ENCODE measurements at regions not wholly inside any gene's neighbourhood (a gene's known extent, or its start where the extent isn't known, plus 50 kb on each side); places are given as distances from the start of the nearest gene placed in this dataset.

DNA sequence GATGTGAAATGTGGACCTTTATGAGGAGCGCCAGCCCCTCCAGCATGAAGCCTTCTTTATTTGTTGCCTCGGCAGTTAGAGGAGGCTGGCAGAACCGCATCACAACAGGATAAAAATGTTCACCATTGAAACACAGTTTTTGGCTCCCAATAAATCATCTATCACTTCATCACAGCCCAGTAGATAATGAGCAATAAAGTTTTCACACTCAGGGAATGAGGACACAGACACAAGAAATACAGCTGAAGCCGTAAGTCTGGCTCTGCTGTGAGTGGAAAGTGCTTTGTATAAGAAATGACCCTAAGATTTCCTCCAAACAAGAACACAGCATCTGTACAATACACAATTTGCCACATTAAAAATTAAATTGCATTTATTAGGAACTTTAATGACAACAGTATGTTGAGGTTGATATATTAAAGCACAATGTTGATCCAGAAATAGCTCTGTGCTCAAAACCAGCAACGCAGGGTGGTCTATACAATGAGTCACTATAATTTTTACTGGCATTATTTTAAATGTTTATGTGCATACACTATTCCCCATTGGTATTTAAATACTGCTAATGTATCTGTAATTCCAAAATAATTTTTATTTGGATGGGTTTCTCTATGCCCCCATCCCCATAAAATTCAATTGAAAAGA lies 301.8 kb upstream of the MGMT start:
- TF ChIP-seq, protein P1, sequence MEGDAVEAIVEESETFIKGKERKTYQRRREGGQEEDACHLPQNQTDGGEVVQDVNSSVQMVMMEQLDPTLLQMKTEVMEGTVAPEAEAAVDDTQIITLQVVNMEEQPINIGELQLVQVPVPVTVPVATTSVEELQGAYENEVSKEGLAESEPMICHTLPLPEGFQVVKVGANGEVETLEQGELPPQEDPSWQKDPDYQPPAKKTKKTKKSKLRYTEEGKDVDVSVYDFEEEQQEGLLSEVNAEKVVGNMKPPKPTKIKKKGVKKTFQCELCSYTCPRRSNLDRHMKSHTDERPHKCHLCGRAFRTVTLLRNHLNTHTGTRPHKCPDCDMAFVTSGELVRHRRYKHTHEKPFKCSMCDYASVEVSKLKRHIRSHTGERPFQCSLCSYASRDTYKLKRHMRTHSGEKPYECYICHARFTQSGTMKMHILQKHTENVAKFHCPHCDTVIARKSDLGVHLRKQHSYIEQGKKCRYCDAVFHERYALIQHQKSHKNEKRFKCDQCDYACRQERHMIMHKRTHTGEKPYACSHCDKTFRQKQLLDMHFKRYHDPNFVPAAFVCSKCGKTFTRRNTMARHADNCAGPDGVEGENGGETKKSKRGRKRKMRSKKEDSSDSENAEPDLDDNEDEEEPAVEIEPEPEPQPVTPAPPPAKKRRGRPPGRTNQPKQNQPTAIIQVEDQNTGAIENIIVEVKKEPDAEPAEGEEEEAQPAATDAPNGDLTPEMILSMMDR (IDR thresholded peaks at IDR 0.05) = no peak
- TF ChIP-seq POLR2A (IDR thresholded peaks at IDR 0.05) = no peak
- TF ChIP-seq EP300 (IDR thresholded peaks at IDR 0.05) = no peak

Data from ovary (tissue), 3 donors.